HG03558 (cell line): ENCODE measurements at regions not wholly inside any gene's neighbourhood (a gene's known extent, or its start where the extent isn't known, plus 50 kb on each side); places are given as distances from the start of the nearest gene placed in this dataset.

Experiments used
- ATAC-seq: cut with Tn5 transposase; IDR thresholded peaks from one replicate; pipeline ENCODE4 v1.9.1; 2021; ENCODE audit warnings: moderate number of reproducible peaks; ENCODE audit not compliant: unreplicated experiment; ENCODE audit errors: extremely low read depth

DNA sequence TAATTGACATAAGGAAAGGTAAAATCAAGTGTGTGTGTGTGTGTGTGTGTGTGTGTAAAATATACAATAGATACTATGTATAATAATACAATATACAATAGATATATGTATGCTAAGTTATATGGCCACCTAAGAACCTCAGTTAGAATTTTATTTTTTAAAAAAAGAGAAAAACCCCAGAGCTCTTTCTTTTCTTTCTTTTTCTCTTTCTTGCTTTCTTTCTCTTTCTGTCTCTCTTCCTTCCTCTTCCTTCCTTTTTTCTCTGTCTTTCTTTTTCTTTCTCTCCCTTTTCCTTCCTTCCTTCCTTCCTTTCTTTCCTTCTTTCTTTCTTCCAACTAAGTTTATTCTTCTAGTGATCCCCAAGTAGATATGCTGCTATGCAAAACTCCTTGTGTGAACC lies 64.6 kb upstream of the FN1 start:
- ATAC-seq = no peak

- no peak for ATAC-seq
Observed at GRCh38 chr2:215499331-215499730, 63.5 kb upstream of the FN1 start.

DNA sequence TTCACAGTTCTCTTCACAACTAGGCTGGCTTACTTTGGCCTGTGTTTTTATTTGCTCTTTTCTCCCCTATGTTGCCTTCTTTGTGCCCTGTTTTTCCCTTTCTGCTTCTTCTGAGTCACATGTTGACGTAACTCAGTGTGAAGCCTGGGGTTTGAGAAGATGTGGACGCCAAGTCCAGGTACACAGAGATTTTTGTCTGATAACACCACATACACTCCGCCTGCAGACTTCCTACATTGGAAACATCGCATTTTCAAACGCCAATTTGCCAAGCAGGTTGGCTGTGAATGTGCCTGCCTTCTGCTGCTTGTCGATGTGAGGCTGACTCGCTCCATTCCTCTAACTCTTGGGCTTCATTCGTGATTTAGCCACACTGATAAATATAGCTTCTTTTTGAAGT lies 62.6 kb upstream of the FN1 start:
- no peak for ATAC-seq

- ATAC-seq = no peak
Observed at GRCh38 chr2:215493376-215493775, 57.5 kb upstream of the FN1 start.

- no peak for ATAC-seq
Observed at GRCh38 chr2:215489288-215489848, 53.5 kb upstream of the FN1 start.

- no peak for ATAC-seq
Observed at GRCh38 chr2:215487002-215487372, 51.1 kb upstream of the FN1 start.

DNA sequence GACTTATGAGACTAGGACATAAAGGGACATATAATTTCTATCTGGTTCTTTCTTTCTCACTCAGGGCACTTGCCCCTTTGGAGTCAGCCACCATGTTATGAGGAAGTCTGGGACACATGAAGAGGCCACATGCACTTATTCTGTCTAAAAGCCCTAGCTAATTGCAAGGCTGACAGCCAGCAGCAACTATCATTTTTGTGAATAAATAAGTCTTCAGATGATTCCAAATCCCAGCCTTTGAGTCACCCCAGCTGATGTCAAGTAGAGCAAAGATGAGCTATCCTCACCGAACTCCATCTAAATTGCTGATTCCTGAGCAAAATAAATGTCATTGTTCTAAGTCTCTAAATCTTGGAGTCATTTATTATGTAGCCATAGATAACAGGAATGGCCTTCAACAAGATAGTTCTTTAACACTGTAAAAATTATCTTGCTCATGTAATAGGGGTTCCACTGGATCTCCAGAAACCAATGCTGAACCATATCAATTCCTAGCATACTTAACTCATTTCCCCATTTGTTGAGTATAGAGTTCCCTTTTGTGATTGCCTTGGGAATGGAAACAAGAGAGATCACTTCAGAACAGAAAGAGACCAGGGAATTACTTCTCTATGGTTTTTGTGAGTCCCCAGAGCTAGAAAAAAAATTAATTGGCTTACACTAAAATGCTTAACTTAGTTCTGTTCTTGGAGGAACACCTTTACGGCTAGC lies 50.6 kb upstream of the FN1 start:
- ATAC-seq = no peak
